ENCODE measurements at regions not wholly inside any gene's neighbourhood (a gene's known extent, or its start where the extent isn't known, plus 50 kb on each side); places are given as distances from the start of the nearest gene placed in this dataset.

GRCh38 chr7:17725821-17726220 lies 214.5 kb downstream of the SNX13 start:
- no peak for TF ChIP-seq POLR2A (IDR thresholded peaks at IDR 0.05)
- no peak for TF ChIP-seq CTCF (IDR thresholded peaks at IDR 0.05)
